GM18517 (cell line): ENCODE measurements at regions not wholly inside any gene's neighbourhood (a gene's known extent, or its start where the extent isn't known, plus 50 kb on each side); places are given as distances from the start of the nearest gene placed in this dataset.
A peak's percentile ranks its signal among the peaks of the same experiment; 100 is the strongest.

Experiments used
- ATAC-seq: cut with Tn5 transposase; IDR thresholded peaks from one replicate; pipeline ENCODE4 v1.9.1; 2021; ENCODE audit warnings: mild to moderate bottlenecking, moderate library complexity; ENCODE audit not compliant: unreplicated experiment

DNA sequence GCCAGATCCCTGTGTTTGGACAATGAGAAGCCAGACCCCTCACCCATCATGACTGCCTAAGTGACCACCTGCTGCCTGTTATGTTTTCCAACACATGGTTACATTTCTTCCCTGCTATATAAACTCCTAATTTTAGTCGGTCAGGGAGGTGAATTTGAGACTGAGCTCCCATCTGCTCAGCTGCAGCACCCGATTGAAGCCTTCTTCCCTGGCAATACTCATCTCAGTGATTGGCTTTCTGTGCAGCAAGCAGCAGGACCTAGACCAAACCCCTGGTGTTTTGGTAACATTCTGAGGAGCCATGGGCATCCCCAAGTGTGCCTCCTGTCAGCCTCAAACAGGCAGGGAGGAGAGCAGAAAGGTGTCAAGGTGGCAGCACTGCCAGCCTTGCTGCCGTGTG is 141.2 kb downstream of the CD8B2 start:
- ATAC-seq = no peak

DNA sequence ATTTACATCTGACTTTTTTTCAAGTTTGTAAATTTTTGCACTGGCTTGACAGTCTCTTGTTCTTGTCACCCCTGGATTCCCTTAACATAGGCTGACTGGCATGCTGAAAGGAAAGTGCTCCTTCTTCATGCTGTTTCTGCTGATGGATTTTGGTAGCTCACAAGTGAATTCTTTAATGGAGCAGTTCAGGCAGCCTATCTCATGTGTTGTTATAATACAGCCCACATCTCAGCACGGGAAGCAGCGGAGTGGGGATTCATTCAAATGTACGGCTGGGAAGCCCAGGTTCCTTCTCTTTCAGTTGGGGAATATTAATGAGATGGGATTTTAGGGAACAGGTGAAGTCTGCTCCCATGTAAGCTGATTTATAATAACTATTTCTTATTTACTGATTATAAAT is 142.8 kb downstream of the CD8B2 start:
- no peak for ATAC-seq

DNA sequence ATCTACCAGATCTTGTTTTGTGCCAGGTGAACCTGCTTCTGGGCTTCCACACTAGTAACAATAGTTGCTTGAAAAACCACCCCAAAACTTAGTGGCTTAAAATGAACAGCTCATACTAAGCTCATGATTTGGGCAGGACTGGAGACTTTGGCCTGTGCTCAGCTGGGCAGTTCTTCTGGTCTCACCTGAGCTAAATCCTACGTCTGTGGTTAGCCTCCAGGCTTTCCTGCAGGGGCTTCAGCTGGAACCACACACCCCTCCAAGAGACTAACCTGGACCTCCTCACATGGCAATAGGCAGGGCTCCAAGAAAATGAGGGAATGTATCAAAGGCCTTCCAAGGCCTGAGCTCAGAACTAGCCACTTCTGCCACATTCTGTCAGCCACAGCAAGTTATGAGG is 144.1 kb downstream of the CD8B2 start:
- ATAC-seq = no peak

DNA sequence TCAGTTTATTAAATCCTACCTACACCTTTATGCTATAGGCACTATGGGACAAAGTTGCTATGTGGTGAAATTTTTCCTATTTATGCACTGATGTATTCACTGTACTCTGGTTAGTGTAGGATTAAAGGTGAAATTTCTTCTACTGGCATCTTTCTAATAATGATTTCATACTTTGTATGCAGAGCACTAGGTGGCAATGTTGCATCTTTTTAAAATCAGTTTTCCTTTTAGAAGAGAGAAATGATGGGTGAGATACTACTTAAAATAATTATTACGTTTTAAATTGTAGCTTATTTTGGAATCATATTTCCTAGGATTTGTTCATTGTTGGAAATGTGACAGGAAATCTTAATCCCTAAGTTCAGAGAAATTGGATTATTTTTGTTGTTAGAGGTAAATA is 150.9 kb downstream of the CD8B2 start:
- no peak for ATAC-seq

DNA sequence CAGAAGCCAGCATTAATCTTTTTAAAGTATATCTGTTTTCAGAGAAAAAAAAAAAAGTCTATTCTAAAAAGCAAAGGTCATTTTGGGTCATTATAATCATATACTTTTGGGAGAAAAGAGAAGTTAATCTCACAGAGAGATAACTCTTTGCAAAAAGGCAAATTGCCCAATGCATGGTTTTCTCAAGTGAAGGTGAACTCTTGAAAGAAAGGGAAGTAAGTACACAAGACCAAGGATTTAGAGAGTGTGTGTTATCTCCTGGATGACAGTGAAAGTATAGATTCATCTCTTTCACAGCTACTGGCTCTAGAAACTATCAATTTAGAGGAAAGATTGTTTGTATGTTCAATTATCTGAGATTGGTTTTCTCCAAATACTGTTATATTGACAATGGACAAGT is 151.4 kb downstream of the CD8B2 start:
- ATAC-seq = no peak

DNA sequence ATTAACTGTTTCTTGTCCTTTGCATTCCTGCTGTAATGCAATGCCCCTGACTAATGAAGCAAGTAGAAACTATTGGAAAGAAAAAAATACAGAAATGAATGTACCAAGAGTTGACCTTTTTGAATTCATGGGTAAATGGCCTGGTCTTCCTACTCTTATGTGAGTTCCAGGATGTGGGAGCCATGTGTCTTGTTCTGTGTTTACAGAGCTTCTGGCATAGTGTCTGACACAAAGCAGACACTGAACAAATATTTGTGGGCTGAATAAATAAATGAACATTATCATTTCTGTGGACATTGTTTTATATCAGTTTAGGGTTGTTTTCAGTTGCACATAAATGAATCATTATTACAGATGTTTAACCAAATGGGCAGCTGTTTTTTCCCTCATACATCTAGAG is 155.5 kb downstream of the CD8B2 start:
- ATAC-seq = no peak

DNA sequence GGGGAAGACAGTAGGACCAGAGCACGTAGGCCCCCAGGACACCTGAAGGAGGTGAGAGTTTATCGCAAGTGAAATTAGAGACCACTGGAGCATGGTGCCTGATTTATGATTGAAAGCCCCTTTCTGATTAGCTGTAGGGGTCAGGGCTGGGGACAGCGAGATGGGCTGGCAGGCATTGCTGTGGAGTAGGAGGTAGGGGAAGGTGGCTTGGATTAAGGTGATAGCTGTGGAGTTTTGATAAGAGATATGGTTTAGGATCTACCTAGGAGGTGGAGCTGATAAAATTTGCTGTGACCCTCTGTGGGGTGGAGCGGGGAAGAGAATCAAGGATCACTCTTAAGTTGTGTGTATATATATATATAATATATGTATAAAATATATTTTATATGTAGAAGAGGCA is 157.5 kb downstream of the CD8B2 start:
- no peak for ATAC-seq

DNA sequence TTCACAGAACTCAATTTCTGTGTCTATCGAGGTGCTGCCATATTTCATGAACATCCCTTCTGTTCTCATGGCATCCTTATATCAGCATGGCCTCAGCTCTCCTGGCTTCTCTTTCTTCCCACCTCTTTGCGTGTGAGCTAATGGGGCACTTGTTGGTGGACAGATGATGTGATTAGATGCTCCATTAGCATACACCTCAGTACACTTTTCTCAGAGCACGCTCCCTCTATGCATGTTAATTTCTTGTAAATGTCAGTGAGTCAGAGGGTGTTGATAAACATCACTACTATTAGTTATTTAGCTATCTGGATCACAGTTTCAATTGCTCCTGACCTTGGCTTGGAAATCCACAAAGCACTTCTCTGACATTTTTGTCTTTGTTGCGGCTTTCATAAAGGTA is 159.4 kb downstream of the CD8B2 start:
- no peak for ATAC-seq

DNA sequence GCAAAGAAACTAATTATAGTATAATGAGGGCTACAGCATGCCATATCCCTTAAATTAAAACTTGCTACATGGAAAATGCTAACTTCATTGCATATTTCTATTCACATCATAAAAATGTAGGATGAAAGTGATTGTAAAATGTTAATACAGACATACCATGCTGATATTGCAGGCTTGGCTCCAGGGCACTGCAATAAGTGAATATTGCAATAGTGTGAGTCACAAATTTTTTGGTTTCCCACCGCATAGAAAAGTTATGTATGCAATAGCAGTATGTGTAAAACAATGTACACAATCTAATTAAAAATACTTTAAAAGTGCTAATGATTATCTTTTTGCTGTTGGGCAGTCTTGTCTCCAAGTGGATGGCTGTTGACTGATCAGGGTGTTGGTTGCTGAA is 162.1 kb downstream of the CD8B2 start:
- ATAC-seq = no peak

DNA sequence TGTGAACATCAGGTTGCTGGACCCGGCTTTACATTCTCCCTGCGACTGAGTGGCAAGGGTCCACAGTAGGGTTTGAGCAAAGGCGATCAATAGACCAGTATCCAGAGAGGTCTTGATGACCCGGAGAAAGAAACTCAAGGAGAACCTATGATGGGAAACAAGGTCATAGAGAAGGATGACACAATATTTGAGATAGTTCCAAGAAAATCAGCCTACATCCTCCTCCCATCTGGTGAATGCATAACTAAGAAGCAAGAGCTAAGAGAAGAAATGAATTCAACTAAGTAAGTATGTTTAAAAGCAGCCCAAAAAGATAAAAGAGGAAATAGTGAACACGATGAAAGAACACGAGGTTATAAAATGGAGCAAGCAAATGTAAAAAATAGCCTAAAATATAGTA is 166.3 kb downstream of the CD8B2 start:
- ATAC-seq = no peak

DNA sequence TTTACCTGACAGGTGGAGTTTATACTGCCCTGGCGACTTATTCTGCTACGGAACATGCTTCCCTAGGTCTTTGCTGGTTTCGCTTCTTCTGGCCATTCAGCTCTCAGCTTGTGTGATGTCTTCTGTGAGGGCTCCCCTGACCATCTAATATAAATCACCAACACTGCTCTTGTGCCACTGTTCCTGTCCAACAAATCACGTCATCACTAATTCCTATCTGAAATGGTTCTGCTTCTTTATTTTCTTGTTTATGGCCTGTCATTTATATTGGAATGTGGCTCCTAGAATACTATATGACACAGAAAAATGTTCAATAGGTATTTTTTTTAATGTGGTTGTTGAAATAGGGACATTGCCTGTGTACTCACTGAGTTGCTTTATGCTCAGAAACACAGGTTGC is 171.5 kb downstream of the CD8B2 start:
- ATAC-seq = no peak

DNA sequence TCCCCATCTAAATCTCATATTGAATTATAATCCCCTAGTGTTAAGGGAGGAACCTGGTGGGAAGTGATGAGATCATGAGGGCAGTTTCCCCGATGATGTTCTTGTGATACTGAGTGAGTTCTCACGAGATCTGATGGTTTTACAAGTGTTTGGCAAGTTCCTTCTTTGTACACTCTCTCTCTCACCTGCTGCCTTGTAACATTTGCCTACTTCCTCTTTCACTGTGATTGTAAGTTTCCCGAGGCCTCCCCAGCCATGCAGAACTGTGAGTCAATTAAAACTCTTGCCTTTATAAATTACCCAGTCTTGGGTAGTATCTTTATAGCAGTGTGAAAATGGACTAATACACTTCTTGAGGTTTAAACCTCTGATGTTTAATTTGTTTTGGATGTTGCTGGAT is 177.5 kb downstream of the CD8B2 start:
- ATAC-seq = peak; percentile 90

DNA sequence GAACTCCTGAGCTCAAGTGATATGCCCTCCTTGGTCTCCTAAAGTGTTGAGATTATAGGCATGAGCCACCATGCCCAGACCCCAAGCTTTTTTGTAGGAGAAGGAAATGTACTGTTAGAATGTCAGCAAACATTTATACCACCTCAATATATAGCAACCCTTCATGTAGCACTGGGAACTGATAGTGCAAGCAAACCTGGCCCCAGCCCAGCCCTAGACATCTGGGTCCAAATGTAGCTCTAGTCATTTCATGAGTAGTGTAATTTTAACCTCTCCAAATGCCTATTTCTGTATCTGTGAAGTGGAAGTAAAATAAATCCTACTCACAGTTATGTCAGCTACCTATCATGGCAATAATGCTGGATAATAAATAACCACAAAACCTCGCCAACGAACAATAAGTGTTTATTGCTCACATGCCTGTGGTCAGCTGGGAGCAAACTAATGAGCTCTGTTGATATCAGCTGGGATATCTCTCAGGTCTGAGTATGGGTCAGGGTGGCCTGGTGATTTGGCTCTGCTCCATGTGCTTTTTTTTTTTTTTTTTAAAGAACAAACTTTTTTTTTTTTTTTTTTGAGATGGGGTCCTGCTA is 180.4 kb downstream of the CD8B2 start:
- no peak for ATAC-seq

DNA sequence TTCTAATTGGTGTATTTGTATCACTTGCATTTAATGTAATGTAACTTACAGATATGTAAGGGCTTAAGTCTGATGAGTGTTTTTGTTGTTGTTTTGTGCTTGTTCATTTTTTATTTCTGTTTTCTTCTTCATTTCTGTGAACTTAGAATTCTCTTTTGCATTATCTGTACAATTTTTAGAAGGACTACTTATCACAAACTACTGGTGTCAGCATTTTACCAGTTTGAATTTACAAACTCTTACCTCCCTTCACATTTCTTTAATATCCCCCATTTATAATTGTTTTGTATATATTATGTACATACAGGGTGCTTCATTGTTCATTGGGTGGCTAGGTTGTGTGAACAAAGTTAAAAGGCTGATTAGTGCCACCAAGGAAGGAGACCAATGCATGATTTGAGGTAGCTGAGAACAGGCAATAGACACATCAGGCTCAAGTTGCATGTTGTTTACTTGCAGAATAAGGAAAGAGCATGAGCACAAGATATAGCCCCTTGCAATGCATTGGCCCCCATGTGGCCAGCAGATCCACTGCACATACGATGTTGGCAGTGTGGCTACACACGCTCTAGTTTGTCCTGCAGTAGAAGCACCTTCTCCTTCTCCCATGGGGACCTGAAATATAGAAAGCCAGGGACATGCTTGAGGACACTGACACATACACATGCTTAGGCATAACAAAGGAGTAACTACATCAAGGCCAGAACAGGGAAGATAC is 198.2 kb downstream of the CD8B2 start:
- ATAC-seq = no peak

DNA sequence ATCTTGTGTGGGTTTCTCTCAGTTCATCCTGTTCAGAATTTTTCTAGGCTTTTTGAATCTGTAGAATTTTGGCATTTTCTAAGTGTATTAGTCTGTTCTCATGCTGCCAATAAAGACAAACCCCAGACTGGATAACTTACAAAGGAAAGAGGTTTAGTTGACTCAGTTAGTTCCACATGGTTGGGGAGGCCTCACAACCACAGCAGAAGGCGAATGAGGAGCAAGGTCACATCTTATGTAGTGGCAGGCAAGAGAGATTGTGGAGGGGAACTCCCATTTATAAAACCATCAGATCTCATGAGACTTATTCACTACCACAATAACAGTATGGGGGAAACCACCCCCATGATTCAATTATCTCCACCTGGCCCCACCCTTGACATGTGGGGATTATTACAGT is 199.2 kb downstream of the ST6GAL2 start:
- no peak for ATAC-seq

DNA sequence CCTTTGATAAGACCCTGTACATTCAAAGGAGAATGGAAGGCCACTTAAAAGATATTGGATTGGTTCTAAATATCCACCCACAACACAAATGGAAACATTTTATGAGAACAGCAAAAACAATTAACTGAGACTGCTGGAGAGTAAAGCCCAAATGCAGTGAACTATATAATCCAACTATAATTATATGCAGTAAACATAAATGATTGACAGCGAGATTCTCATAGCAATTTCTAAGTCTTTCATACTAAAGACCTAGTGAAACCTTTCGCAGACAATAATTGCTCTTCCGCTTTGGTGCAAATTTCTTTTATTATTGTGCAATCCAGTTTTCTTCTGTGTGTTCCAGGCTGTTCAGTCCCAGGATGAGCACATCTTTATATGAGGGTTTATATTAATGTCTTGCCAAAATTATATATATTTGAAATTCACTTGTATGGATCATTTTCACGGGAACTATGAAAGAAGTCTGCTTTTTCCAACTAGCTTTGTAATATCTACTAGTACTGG is 190.9 kb downstream of the ST6GAL2 start:
- ATAC-seq = no peak

DNA sequence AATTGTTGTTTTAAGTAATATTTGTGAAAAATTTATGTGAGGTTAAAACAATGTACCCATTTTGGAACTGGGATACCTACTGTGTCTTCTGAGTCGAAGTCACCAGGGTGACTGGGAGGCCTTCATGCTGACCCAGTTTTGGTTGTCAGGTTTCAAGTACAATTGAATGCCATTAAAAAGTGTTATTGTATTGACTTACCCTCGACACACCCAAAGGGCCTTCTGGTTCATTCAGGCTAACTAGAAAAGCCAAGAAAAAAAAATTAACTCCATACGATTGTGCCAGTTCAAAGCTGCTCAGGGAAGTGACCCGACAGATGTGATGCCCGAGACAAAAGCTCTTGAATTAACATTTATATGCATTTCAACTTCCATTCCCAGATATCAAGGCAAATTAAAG is 190.0 kb downstream of the ST6GAL2 start:
- no peak for ATAC-seq

DNA sequence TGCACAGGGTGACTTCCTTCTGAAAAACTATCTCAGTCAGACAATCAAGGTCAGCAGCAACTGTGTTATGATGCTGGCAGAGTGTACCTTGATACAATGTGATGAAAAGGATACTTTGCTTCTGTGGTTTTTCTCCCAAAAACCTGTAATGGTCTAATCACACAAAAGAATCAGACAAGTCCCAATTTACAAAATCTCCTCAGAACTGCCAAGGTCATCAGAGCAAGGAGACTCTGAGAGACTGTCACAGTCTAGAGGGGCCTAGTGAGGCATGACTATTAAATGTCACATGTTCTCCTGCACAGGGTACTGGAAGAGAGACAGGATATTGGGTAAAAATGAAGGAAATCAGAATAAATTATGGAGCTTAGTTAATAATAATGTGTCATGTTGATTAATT is 185.4 kb downstream of the ST6GAL2 start:
- ATAC-seq = no peak

DNA sequence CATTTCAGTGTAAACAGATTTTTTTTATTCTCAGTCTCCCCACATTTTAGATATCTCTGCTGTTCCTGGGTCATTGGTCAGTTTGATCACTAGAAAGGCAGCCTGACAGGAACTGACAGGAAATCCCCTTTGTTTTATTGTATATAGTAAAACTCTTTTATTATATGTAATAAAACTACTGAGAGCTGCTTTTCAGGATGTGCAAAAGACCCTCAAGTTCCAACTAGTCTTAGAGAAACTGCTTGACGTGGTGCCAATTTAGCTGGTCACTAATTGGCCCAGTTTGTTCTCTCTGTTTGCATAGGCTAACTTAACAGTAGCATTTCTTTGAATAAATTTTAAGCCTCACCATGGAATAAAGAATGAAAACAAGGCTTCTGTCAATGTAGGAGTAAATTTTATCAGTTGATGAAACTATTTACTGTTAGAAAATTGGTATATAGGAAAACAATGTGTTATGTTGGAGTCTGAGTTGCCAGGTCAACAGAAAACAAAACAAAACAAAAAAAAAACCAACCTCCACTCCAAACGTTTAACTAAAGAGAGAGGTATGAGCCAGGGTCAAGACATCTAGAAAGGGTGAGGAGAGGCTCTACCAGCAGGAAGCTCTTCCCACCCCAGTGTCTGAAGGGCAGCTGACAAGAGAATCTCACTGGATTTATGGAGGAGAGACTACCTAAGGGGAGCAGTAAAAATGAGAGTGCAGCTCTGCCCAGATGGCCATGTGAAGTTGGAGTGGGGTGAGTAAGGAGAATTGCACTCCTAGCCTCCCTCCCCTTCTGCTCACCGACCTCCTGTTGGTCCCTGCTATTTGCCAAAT is 184.6 kb downstream of the ST6GAL2 start:
- no peak for ATAC-seq

DNA sequence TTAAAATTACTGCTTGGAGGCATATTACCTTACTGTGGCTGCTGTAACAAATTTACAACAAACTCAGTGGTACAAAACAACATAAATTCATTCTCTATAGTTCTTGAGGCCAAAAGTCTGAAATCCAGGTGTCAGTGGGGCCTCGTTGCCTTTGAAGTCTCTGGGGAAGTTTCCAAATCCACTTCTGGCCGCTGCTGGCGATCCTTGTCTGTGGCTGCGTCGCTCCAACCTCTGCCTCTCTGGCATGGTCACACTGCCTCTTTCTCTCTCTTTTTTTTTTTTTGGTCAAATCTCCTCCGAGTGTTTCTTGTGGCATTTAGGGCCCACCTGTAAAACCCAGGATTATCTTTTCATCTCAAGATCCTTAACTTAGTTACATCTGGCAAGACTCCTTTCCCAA is 182.8 kb downstream of the ST6GAL2 start:
- no peak for ATAC-seq

DNA sequence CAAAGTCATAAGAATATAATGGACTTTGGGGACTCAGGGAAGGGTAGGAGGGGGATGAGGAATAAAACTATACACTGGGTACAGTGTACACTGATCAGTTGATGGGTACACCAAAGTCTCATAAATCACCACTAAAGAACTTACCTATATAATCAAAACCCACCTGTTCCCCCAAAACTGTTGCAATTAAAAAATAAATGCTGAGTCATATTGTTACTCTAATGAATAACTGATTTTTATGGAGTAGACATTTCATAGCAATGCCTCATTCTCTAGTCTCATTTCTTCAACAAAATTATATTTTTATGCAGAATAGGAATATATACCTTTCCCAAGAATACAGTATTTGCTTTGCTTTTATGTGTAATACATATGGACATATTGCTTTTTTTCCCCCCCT is 181.2 kb downstream of the ST6GAL2 start:
- ATAC-seq = no peak

DNA sequence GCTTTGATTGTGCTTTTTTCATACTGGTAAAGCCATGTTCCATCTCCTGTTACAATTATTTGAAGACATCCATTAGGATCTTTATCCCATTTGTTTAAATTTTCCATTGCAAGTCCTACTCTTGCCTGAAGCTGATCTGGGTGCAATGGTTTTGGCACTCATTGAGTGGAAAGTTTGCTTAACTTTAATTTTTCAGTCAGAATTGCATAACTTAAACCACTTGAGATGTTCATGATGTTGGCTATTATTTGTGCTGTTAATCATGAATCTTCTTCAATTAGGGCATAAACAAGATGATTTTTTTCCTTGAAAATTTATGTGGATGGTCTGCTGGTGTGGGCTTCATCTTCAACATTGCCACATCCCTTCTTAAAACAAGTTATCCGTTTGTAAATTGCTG is 180.1 kb downstream of the ST6GAL2 start:
- ATAC-seq = no peak
